CD4-positive, alpha-beta T cell treated with Interferon gamma for 1 hour (primary cell): ENCODE measurements at regions not wholly inside any gene's neighbourhood (a gene's known extent, or its start where the extent isn't known, plus 50 kb on each side); places are given as distances from the start of the nearest gene placed in this dataset.
"Not testable (repeated sequence)": the region's sequence is repeated elsewhere in the genome, so short reads cannot be mapped to it uniquely, and the experiment has no call there.

Experiments used
- DNase-seq: peaks from one replicate; pipeline ENCODE4 v3.0.0-alpha.2; 2020

GRCh38 chr2:124967325-124967724, 942.2 kb downstream of the CNTNAP5 start:
- no peak for DNase-seq

- no peak for DNase-seq
Measured at GRCh38 chr2:124970030-124970429, 944.9 kb downstream of the CNTNAP5 start.

DNA sequence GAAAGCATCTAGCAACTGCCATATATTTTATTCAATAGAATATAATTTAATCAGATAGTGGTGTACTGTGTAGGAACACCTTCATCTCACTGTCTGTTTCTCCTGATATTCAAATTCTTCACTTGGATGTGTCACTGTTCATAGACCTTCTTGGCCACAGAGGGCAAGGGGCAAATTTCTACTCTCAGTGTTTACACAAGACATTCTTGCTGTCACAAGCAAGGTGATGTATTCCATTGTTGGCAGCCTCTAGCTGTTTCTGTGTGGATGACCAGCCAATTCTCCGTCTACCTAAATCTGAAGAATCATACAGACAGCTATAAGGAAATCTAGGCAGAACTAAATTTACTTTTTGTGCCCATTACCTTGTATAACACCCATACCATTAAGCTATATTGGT, 948.3 kb downstream of the CNTNAP5 start:
- no peak for DNase-seq

- DNase-seq, result no peak
Measured at GRCh38 chr2:124975224-124975623, 950.1 kb downstream of the CNTNAP5 start.

GRCh38 chr2:124975648-124976047, 950.6 kb downstream of the CNTNAP5 start:
- no peak for DNase-seq

GRCh38 chr2:124978597-124978996, 953.5 kb downstream of the CNTNAP5 start:
- no peak for DNase-seq

GRCh38 chr2:124983595-124983994, 958.5 kb downstream of the CNTNAP5 start:
- DNase-seq, result no peak

- DNase-seq, result no peak
Measured at GRCh38 chr2:124985270-124985669, 960.2 kb downstream of the CNTNAP5 start.

GRCh38 chr2:124986136-124986535, 961.0 kb downstream of the CNTNAP5 start:
- DNase-seq, result no peak

GRCh38 chr2:124986870-124987269, 961.8 kb downstream of the CNTNAP5 start:
- not testable (repeated sequence) for DNase-seq

DNA sequence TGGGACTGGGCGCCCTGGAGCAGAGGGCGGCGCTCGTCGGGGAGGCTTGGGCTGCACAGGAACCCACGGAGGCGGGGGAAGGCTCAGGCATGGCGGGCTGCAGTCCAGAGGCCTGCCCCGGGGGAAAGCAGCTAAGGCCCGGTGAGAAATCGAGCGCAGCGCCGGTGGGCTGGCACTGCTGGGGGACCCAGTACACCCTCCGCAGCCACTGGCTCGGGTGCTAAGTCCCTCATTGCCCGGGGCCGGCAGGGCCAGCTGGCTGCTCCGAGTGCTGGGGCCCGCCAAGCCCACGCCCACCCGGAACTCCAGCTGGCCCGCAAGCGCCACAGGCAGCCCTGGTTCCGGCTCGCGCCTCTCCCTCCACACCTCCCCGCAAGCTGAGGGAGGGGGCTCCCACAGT, 962.3 kb downstream of the CNTNAP5 start:
- DNase-seq, result not testable (repeated sequence)

GRCh38 chr2:124988111-124988510, 963.0 kb downstream of the CNTNAP5 start:
- DNase-seq, result no peak

GRCh38 chr2:124988794-124989193, 963.7 kb downstream of the CNTNAP5 start:
- DNase-seq, result no peak

DNA sequence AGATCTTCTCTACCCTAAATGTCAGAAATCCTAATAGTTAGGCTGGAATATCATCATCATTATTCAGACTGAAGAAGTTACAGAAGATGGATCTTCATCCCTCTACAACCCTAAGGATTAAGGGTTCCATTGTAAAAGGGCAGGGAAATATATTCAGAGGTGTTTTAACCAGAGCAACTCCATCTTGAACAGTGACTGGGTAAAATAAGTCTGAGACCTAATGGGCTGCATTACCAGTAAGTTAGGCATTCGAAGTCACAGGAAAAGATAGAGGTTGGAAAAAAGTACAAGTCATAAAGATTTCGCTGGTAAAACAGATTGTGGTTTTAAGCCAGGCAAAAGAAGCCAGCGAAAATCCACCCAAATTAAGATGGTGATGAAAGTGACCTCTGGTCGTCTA, 968.7 kb downstream of the CNTNAP5 start:
- no peak for DNase-seq

GRCh38 chr2:124995185-124995912, 970.3 kb downstream of the CNTNAP5 start:
- DNase-seq, result no peak

DNA sequence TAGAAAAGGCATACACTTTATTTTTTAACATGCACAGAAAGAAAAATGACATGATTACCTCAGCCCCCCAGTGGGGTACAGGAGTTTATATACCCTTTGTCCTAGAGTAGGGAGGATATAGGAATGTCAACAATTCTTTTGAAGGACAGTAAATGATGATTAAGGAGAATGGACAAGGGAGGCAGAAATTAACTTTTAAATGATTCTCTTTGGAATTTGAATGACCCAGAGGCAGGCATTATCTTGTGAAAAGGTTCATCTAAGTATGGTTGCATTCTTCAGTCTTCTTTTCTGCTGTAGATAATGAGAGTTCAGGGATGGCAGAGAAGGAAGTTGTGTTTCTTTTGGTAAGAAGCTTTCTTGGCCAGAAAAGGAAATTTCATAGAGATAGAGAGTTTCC, 971.3 kb downstream of the CNTNAP5 start:
- DNase-seq, result no peak

DNA sequence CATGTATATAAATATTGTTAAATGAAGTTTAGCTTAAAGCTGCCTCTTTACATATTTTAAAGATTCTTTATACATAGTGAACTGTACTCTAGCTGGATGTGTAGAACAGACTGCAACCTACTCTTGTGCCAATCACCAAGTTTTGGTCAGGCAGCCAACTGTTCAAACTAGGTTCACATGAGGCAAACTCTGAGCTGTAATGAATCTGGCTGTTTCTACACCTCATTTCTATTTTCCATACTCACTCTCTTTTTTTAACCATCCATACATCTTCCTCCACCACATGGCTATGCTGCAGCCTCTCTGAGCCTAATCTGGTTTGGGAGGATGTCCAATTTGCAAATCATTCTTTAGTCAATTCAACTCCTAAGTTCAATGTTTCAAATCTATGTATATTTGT, 974.8 kb downstream of the CNTNAP5 start:
- DNase-seq, result no peak

DNA sequence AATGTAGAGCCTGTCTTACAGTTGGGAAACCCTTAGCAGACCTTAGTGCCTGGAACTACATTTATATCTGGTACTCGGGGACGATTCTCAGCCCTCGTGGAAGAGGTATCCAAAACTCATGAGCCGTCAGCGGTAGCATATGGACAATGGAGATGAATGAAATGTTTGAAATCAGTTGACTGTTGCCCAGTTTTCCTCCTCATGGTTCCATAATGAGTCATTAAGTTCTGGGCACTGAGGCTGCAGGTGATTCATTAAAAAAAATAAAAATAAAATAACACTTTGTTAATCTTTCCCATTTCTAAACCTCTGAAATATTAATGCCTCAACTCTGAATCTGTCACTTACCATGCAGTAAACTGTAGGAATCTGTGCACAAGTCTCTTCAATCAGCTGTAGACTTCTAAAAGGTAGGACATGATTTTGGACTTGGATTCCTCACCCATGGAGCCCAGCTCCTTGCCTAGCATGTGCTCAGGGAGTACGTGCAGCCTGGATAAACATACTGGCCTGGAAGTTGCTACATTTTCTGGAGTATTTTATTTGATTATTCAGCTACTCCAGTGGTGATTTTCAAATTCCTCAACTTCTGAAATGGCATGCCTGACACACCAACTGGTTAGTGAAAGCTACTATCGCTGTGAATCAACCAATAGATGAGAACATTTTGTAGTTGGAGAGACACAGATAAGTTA, 979.2 kb downstream of the CNTNAP5 start:
- DNase-seq, result no peak

- DNase-seq, result no peak
Measured at GRCh38 chr2:125006676-125007075, 981.6 kb downstream of the CNTNAP5 start.

GRCh38 chr2:125028721-125029120, 1003.6 kb downstream of the CNTNAP5 start:
- not testable (repeated sequence) for DNase-seq

DNA sequence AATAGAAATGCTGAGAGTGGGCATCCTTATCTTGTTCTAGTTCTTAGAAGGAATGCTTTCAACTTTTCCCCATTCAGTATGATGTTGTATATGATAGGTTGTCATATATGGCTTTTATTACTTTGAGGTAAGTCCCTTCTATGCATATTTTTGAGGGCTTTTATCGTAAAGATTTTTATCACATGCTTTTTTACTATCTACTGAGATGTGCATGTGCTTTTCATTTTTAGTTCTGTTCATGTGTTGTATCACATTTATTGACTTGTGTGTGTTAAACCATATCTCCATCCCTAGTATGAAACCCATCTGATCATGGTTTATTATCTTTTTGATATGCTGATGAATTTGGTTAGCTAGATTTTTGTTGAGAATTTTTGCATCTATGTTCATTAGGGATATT, 1008.8 kb downstream of the CNTNAP5 start:
- DNase-seq, result no peak

DNA sequence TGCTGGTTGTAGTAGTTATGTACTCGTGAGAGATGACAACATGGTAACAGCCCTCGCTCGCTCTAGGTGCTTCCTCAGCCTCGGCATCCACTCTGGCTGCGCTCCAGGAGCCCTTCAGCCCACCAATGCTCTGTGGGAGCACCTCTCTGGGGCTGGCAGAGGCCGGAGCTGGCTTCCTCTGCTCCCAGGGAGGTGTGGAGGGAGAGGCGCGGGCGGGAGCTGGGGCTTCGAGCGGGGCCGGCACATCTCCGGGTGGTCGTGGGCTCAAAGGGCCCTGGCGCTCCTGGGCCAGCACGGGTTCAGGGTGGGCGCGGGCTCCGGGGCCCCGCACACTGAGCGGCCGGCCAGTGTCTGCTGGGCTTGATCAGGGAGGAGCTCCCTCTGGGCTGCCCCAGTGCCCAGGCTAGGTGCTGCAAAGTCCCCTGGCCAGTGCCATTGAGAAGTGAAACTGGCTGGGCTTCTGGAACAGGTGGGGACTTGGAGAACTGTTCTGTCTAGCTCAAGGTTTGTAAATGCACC, 1012.1 kb downstream of the CNTNAP5 start:
- DNase-seq, result no peak

GRCh38 chr2:125041846-125042245, 1016.8 kb downstream of the CNTNAP5 start:
- no peak for DNase-seq

- no peak for DNase-seq
Measured at GRCh38 chr2:125042727-125043126, 1017.6 kb downstream of the CNTNAP5 start.
